Activated CD4-positive, CD25-positive, alpha-beta regulatory T cell treated with anti-CD3 and anti-CD28 coated beads, Interleukin-2, amount 50 U/mL, for 16 hours (primary cell): ENCODE measurements at regions not wholly inside any gene's neighbourhood (a gene's known extent, or its start where the extent isn't known, plus 50 kb on each side); places are given as distances from the start of the nearest gene placed in this dataset.
"Not testable (repeated sequence)": the region's sequence is repeated elsewhere in the genome, so short reads cannot be mapped to it uniquely, and the experiment has no call there.

Experiments used
- DNase-seq: peaks from one replicate; pipeline ENCODE4 v3.0.0-alpha.2; 2020; ENCODE audit warnings: low read depth, low spot score

GRCh38 chr5:39566029-39566428 is 141.2 kb upstream of the DAB2 start:
- DNase-seq: no peak

GRCh38 chr5:39561421-39561820 is 136.6 kb upstream of the DAB2 start:
- no peak for DNase-seq

GRCh38 chr5:39560726-39561125 is 135.9 kb upstream of the DAB2 start:
- DNase-seq: no peak

- DNase-seq: no peak
These were observed 135.1 kb upstream of the DAB2 start for GRCh38 chr5:39559923-39560322.

- no peak for DNase-seq
These were observed 133.8 kb upstream of the DAB2 start for GRCh38 chr5:39558541-39558940.

GRCh38 chr5:39555788-39556187 is 131.0 kb upstream of the DAB2 start:
- no peak for DNase-seq

GRCh38 chr5:39547553-39548154 is 122.9 kb upstream of the DAB2 start:
- no peak for DNase-seq

- no peak for DNase-seq
These were observed 120.2 kb upstream of the DAB2 start for GRCh38 chr5:39544941-39545340.

GRCh38 chr5:39543335-39543734 is 118.6 kb upstream of the DAB2 start:
- DNase-seq: no peak

GRCh38 chr5:39542511-39543285 is 117.9 kb upstream of the DAB2 start:
- DNase-seq: no peak

GRCh38 chr5:39541920-39542319 is 117.1 kb upstream of the DAB2 start:
- no peak for DNase-seq

- DNase-seq: no peak
These were observed 114.7 kb upstream of the DAB2 start for GRCh38 chr5:39539470-39539869.

- no peak for DNase-seq
These were observed 109.9 kb upstream of the DAB2 start for GRCh38 chr5:39534690-39535089.

GRCh38 chr5:39533749-39534148 is 109.0 kb upstream of the DAB2 start:
- no peak for DNase-seq

- no peak for DNase-seq
These were observed 107.7 kb upstream of the DAB2 start for GRCh38 chr5:39532511-39532910.

GRCh38 chr5:39531306-39531705 is 106.5 kb upstream of the DAB2 start:
- no peak for DNase-seq

- DNase-seq: no peak
These were observed 102.2 kb upstream of the DAB2 start for GRCh38 chr5:39526914-39527477.

- not testable (repeated sequence) for DNase-seq
These were observed 101.0 kb upstream of the DAB2 start for GRCh38 chr5:39525781-39526180.

GRCh38 chr5:39525271-39525670 is 100.5 kb upstream of the DAB2 start:
- no peak for DNase-seq

GRCh38 chr5:39523821-39524220 is 99.0 kb upstream of the DAB2 start:
- DNase-seq: no peak

- no peak for DNase-seq
These were observed 97.3 kb upstream of the DAB2 start for GRCh38 chr5:39521940-39522590.

- DNase-seq: no peak
These were observed 96.5 kb upstream of the DAB2 start for GRCh38 chr5:39521098-39521860.
